Astrocyte of the spinal cord (primary cell): ENCODE measurements at regions not wholly inside any gene's neighbourhood (a gene's known extent, or its start where the extent isn't known, plus 50 kb on each side); places are given as distances from the start of the nearest gene placed in this dataset.

Experiments
- DNase-seq: peaks from one replicate; pipeline ENCODE4 v3.0.0; 2011; ENCODE audit warnings: low read depth, low spot score
- H3K4me3 ChIP-seq: 2 replicates; pipeline ENCODE4 v1.5.1; 2011; ENCODE audit warnings: low read depth, mild to moderate bottlenecking, low read length, moderate library complexity
- in situ Hi-C: cut with HindIII; loops from 2 replicates; pipeline ENCODE4 v1.10.0; 2017; ENCODE audit warnings: low sequenced_read_pairs
- TF ChIP-seq, protein P1 (sequence below): IDR thresholded peaks from 2 replicates; pipeline ENCODE4 v1.5.1; 2012; ENCODE audit warnings: low read depth, mild to moderate bottlenecking, low read length, inconsistent platforms

DNA sequence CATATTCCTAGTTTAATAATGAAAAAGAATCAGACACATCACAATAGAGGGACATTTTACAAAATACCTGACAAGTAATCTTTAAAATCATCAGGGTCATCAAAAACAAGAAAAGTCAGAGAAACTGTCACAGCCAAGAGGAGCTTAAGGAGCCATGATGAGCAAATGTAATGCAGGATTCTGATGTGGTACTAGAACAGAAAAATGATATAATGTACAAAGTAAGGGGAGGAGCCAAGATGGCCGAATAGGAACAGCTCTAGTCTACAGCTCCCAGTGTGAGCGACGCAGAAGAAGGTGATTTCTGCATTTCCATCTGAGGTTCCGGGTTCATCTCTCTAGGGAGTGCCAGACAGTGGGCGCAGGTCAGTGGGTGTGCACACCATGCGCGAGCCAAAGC, 198.0 kb upstream of the FAT3 start:
- no peak for DNase-seq
- TF ChIP-seq, protein P1, sequence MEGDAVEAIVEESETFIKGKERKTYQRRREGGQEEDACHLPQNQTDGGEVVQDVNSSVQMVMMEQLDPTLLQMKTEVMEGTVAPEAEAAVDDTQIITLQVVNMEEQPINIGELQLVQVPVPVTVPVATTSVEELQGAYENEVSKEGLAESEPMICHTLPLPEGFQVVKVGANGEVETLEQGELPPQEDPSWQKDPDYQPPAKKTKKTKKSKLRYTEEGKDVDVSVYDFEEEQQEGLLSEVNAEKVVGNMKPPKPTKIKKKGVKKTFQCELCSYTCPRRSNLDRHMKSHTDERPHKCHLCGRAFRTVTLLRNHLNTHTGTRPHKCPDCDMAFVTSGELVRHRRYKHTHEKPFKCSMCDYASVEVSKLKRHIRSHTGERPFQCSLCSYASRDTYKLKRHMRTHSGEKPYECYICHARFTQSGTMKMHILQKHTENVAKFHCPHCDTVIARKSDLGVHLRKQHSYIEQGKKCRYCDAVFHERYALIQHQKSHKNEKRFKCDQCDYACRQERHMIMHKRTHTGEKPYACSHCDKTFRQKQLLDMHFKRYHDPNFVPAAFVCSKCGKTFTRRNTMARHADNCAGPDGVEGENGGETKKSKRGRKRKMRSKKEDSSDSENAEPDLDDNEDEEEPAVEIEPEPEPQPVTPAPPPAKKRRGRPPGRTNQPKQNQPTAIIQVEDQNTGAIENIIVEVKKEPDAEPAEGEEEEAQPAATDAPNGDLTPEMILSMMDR: no peak
- no peak overlapping the region for H3K4me3 ChIP-seq
- in situ Hi-C loops: no loop called here

DNA sequence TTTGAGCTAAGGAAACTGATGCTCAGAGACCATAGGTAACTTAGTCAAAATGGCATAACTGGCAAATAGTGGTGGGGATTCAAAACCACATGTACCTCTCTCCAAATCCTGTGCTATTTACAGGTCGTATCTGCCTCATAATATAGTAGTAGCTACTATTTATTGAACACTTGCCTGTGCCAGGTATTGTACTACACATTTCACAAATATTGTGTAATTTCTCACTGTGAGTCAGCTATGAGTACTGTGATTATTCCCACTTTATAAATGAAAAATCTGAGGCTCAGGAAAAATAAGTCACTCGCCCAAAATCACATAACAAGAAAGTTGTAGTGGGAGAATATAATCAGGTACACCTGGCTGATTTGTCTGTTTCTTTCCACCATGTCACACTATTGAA, 199.8 kb upstream of the FAT3 start:
- H3K4me3 ChIP-seq: no peak overlapping the region
- in situ Hi-C loops: no loop called here
- TF ChIP-seq, protein P1: no peak
- no peak for DNase-seq

DNA sequence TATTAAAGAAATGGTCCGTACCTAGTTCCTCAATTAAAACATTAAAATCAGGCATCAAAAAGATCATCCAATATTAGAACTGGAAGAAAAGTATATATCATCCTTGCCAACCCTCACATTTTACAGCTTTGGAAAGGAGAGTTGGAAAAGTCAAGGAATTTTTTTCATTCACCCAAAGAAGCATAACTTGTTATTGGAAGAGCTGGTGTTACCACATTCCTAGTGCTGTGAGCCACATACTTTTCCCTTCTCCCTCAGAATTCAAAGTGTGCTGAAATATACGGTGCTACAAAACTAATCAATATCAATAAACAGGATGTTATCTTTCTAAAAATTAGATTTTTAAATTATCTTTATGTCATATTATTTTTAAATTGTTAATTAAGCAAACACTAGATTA, 202.1 kb upstream of the FAT3 start:
- DNase-seq: no peak
- in situ Hi-C loops: no loop called here
- H3K4me3 ChIP-seq: no peak overlapping the region
- TF ChIP-seq, protein P1: no peak

DNA sequence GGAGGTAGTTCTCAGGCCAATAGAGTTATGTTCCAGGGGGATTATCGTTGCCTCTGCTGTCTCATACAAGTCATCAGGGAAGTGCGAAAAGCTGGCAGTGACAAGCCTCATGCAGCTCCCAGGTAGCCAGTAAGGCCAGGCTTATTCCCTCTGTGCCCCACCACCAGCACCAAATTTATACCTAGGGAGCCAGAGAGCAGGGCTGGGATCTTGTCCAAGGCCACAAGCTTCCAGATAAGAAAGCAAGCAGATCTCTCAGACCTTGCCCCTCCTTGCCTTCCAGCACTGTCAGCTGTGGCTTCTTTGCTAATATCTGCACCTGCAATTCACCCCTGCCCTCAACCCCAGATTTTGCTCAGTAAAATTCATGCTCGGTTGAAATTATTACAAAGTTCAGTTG, 206.3 kb upstream of the FAT3 start:
- no peak for DNase-seq
- TF ChIP-seq, protein P1: no peak
- no peak overlapping the region for H3K4me3 ChIP-seq
- in situ Hi-C loops: no loop called here

DNA sequence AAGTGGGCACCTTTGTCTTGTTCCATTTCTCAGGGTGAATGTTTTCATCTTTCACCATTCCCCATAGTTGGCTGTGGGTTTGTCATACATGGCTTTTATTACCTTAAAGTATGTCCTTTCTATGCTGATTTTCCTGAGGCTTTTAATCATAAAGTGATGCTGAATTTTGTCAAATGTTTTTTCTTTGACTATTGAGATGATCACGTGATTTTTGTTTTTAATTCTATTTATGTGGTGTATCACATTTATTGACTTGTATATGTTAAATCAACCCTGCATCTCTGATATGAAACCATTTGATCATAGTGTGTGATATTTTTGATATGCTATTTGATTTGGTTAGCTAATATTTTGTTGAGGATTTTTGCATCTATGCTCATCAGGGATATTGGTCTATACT, 216.4 kb upstream of the FAT3 start:
- in situ Hi-C loops: no loop called here
- TF ChIP-seq, protein P1: no peak
- no peak overlapping the region for H3K4me3 ChIP-seq
- no peak for DNase-seq

DNA sequence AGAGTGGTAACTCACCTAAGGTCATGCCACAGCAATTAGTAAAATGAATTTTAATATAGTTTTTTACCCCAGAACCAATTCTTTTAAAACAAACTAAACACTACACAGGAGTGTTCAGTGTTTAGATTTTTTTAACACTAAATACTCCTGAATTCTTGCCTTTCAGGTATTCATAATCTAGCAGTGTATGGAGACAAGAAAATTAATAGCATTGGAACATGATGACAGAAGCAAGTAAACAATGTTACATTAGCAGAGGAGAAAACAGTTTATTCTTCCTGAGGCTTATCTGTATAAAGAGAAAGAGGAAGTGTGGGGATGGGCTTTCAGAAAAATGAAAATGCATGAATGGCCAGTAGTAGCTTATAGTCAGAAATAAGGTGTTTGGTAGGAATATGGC, 222.1 kb upstream of the FAT3 start:
- DNase-seq: no peak
- H3K4me3 ChIP-seq: no peak overlapping the region
- in situ Hi-C loops: no loop called here
- TF ChIP-seq, protein P1: no peak

DNA sequence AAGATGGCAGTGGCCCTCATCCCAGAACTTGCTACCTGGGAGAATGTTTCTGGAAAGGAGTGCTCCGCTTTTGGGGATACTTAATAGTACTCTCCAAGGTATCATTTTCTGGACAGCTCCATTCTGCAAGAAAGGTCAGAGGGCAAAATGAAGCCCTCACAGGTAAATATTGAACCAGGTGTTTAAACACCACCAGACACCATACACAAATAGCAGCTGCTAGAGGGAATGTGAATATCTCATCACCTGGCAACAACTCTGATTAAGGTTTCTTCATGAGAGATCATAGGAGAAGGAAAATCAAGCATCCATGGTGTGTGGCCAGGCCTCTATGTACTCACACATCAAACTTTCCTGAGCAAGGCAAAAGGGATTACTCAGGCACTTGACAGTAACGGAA, 226.1 kb upstream of the FAT3 start:
- DNase-seq: no peak
- TF ChIP-seq, protein P1: no peak
- no peak overlapping the region for H3K4me3 ChIP-seq
- in situ Hi-C loops: no loop called here
